Astrocyte (in vitro differentiated cells and primary cell): ENCODE measurements at regions not wholly inside any gene's neighbourhood (a gene's known extent, or its start where the extent isn't known, plus 50 kb on each side); places are given as distances from the start of the nearest gene placed in this dataset.

Experiments
- DNase-seq: peaks from one replicate; pipeline ENCODE4 v3.0.0-alpha.2; 2010; ENCODE audit warnings: low read depth
- FAIRE-seq: peaks from 2 replicates; lab custom pipeline; 2011; peaks lifted over from hg19 to GRCh38; lab: Jason Lieb, UNC
- H2AFZ ChIP-seq: 2 replicates; pipeline ENCODE4 v1.6.0; 2012; ENCODE audit warnings: low read depth, low read length, inconsistent platforms
- H3K27ac ChIP-seq: 2 replicates; pipeline ENCODE4 v1.5.1; 2011; ENCODE audit warnings: low read depth, low read length, inconsistent platforms
- H3K27me3 ChIP-seq: 2 replicates; pipeline ENCODE4 v1.6.0; 2011; ENCODE audit warnings: low read length, inconsistent platforms; ENCODE audit not compliant: insufficient read depth
- H3K36me3 ChIP-seq: 2 replicates; pipeline ENCODE4 v1.5.1; 2011; ENCODE audit warnings: low read length, inconsistent platforms; ENCODE audit not compliant: insufficient read depth
- H3K4me1 ChIP-seq: 2 replicates; pipeline ENCODE4 v1.5.1; 2011; ENCODE audit warnings: low read length, inconsistent platforms; ENCODE audit not compliant: insufficient read depth
- H3K4me2 ChIP-seq: 2 replicates; pipeline ENCODE4 v1.6.0; 2012; ENCODE audit warnings: low read length, inconsistent platforms
- H3K4me3 ChIP-seq: 2 replicates; pipeline ENCODE4 v1.5.1; 2011; ENCODE audit warnings: low read depth, mild to moderate bottlenecking, low read length, inconsistent platforms; ENCODE audit not compliant: insufficient read depth
- H3K79me2 ChIP-seq: 2 replicates; pipeline ENCODE4 v1.6.0; 2012; ENCODE audit warnings: mild to moderate bottlenecking, low read length, inconsistent platforms; ENCODE audit not compliant: insufficient read depth
- H3K9ac ChIP-seq: 2 replicates; pipeline ENCODE4 v1.6.0; 2012; ENCODE audit warnings: mild to moderate bottlenecking, low read length, inconsistent platforms
- H3K9me3 ChIP-seq: 2 replicates; pipeline ENCODE4 v1.5.1; 2012; ENCODE audit warnings: low read depth, mild to moderate bottlenecking, low read length, inconsistent platforms; ENCODE audit not compliant: insufficient read depth
- H4K20me1 ChIP-seq: 2 replicates; pipeline ENCODE4 v1.6.0; 2012; ENCODE audit warnings: low read length, inconsistent platforms; ENCODE audit not compliant: insufficient read depth
- H3K27ac Mint-ChIP-seq: one replicate; pipeline ENCODE4 v1.8.0; 2021; ENCODE audit warnings: mild to moderate bottlenecking, mixed read lengths; ENCODE audit not compliant: unreplicated experiment
- H3K27me3 Mint-ChIP-seq: one replicate; pipeline ENCODE4 v1.8.0; 2021; ENCODE audit warnings: low read depth, mixed read lengths; ENCODE audit not compliant: unreplicated experiment
- H3K36me3 Mint-ChIP-seq: one replicate; pipeline ENCODE4 v1.8.0; 2021; ENCODE audit warnings: low read depth, mixed read lengths; ENCODE audit not compliant: unreplicated experiment
- H3K4me1 Mint-ChIP-seq: one replicate; pipeline ENCODE4 v1.8.0; 2021; ENCODE audit warnings: low read depth, mixed read lengths; ENCODE audit not compliant: unreplicated experiment
- H3K4me3 Mint-ChIP-seq: one replicate; pipeline ENCODE4 v1.8.0; 2021; ENCODE audit warnings: mild to moderate bottlenecking, moderate library complexity, mixed read lengths; ENCODE audit not compliant: unreplicated experiment
- H3K9me3 Mint-ChIP-seq: one replicate; pipeline ENCODE4 v1.8.0; 2021; ENCODE audit warnings: mild to moderate bottlenecking, mixed read lengths; ENCODE audit not compliant: unreplicated experiment
- EZH2 ChIP-seq: IDR thresholded peaks from 2 replicates; pipeline ENCODE4 v1.6.1; 2012; ENCODE audit warnings: mild to moderate bottlenecking, low read length, inconsistent platforms; ENCODE audit not compliant: insufficient read depth
- TF ChIP-seq, protein P1 (sequence below): IDR thresholded peaks from 2 replicates; pipeline ENCODE4 v1.5.1; 2011; ENCODE audit warnings: low read depth, mild to moderate bottlenecking, inconsistent platforms, low read length, moderate library complexity; ENCODE audit not compliant: insufficient read depth

DNA sequence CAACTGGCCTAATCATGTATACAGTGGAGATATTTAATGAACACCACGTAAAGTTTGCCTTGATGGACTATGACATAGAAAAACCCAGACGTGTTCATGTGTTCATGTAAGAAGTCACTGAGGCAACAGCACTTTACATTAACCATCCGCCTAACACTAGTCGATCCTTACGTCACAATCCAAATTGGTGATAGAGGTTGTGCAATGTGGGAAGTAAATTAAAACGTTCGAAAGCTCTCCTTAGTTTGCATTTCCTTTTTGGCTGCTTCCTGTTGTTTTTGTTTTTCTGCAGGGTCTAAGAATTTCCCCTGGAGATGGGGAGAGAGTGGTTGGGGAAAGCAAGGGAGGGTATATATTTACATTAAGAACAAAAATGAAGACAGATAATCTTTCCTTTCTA lies 587.5 kb upstream of the ADGRL2 start:
- Histone ChIP-seq H3K36me3 (no peaks in the 10 kb centered on the region), H3K9ac (no peak overlapping the region), H2AFZ (no peak overlapping the region), H3K9me3 (no peaks in the 10 kb centered on the region), H3K79me2 (no peaks in the 10 kb centered on the region), H3K4me2 (no peak overlapping the region), H4K20me1 (no peaks in the 10 kb centered on the region), H3K4me1 (no peaks in the 10 kb centered on the region), H3K27ac (no peak overlapping the region), H3K27me3 (no peaks in the 10 kb centered on the region), H3K4me3 (no peak overlapping the region)
- DNase-seq (no peak), FAIRE-seq (no peak)
- TF ChIP-seq, protein P1, sequence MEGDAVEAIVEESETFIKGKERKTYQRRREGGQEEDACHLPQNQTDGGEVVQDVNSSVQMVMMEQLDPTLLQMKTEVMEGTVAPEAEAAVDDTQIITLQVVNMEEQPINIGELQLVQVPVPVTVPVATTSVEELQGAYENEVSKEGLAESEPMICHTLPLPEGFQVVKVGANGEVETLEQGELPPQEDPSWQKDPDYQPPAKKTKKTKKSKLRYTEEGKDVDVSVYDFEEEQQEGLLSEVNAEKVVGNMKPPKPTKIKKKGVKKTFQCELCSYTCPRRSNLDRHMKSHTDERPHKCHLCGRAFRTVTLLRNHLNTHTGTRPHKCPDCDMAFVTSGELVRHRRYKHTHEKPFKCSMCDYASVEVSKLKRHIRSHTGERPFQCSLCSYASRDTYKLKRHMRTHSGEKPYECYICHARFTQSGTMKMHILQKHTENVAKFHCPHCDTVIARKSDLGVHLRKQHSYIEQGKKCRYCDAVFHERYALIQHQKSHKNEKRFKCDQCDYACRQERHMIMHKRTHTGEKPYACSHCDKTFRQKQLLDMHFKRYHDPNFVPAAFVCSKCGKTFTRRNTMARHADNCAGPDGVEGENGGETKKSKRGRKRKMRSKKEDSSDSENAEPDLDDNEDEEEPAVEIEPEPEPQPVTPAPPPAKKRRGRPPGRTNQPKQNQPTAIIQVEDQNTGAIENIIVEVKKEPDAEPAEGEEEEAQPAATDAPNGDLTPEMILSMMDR, result no peak
- TF ChIP-seq EZH2, result no peak
- no peaks in the 10 kb centered on the region for H3K36me3 Mint-ChIP-seq
- no peaks in the 10 kb centered on the region for H3K9me3 Mint-ChIP-seq
- H3K27me3 Mint-ChIP-seq, result no peaks in the 10 kb centered on the region
- H3K4me1 Mint-ChIP-seq, result no peaks in the 10 kb centered on the region
- no peak overlapping the region for H3K4me3 Mint-ChIP-seq
- H3K27ac Mint-ChIP-seq, result no peak overlapping the region

DNA sequence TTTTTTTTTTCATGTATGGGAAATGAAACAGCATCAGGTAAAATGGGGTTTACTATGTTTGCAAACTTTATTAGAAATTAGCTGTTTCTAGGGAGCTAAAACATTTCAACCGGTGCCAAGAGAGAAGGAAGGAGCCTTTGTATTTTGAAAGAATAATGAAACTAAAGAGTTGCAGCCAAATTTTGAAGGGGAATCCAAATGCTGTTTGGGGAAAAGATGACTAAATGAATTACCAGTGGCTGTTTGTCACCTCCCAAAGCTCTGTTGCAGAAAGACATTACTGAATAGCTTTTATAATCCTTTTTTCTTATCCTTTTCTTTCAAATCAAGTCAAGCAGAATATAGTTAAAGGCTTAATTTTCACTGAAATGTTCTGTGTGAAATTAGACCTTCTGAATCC lies 591.3 kb upstream of the ADGRL2 start:
- no peaks in the 10 kb centered on the region for H3K79me2 ChIP-seq
- DNase-seq, result no peak
- Mint-ChIP-seq H3K27ac (no peak overlapping the region), H3K36me3 (no peaks in the 10 kb centered on the region), H3K4me1 (no peaks in the 10 kb centered on the region), H3K27me3 (no peaks in the 10 kb centered on the region), H3K9me3 (no peaks in the 10 kb centered on the region), H3K4me3 (no peak overlapping the region)
- H3K36me3 ChIP-seq, result no peaks in the 10 kb centered on the region
- no peak overlapping the region for H3K9ac ChIP-seq
- H3K4me2 ChIP-seq, result no peak overlapping the region
- no peaks in the 10 kb centered on the region for H3K9me3 ChIP-seq
- H3K4me3 ChIP-seq, result no peak overlapping the region
- H3K27ac ChIP-seq, result no peak overlapping the region
- FAIRE-seq, result no peak
- H2AFZ ChIP-seq, result no peak overlapping the region
- no peaks in the 10 kb centered on the region for H3K27me3 ChIP-seq
- no peaks in the 10 kb centered on the region for H4K20me1 ChIP-seq
- H3K4me1 ChIP-seq, result no peaks in the 10 kb centered on the region
- TF ChIP-seq, protein P1, result no peak
- TF ChIP-seq EZH2, result no peak

DNA sequence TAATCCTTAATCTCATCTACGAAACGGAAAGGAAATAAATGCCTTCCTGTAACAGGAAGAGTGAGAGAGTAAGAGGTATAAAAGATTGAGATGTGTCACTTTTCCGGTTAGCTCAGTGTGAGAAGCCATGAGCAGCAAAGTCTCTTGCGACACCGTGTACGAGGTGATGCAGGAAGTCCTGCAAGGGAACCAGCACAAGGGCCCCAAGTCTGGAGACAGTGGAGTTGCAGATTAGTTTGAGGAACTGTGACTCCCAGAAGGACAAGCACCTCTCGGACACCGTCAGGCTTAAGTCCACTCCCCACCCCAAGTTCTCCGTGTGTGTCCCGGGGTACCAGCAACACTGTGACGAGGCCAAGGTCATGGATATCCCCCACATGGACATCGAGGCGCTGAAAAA lies 592.3 kb upstream of the ADGRL2 start:
- H3K4me3 ChIP-seq, result no peak overlapping the region

More for the DNA sequence above, 592.3 kb upstream of the ADGRL2 start:
- TF ChIP-seq, protein P1, result no peak
- TF ChIP-seq EZH2, result no peak
- FAIRE-seq (no peak), DNase-seq (no peak)
- Histone ChIP-seq H3K9ac (no peak overlapping the region), H3K36me3 (no peaks in the 10 kb centered on the region), H4K20me1 (no peaks in the 10 kb centered on the region), H3K9me3 (no peaks in the 10 kb centered on the region), H2AFZ (no peak overlapping the region), H3K4me2 (no peak overlapping the region), H3K27ac (no peak overlapping the region), H3K79me2 (no peaks in the 10 kb centered on the region), H3K4me1 (no peaks in the 10 kb centered on the region), H3K27me3 (no peaks in the 10 kb centered on the region)
- H3K4me3 Mint-ChIP-seq, result no peak overlapping the region
- no peaks in the 10 kb centered on the region for H3K36me3 Mint-ChIP-seq
- no peaks in the 10 kb centered on the region for H3K9me3 Mint-ChIP-seq
- no peaks in the 10 kb centered on the region for H3K27me3 Mint-ChIP-seq
- H3K27ac Mint-ChIP-seq, result no peak overlapping the region
- no peaks in the 10 kb centered on the region for H3K4me1 Mint-ChIP-seq
